ENCODE measurements at regions not wholly inside any gene's neighbourhood (a gene's known extent, or its start where the extent isn't known, plus 50 kb on each side); places are given as distances from the start of the nearest gene placed in this dataset.

- CTCF ChIA-PET (ENCODE audit: low intra/inter-chr PET ratio, low total read pairs): no interaction called here
- Histone ChIP-seq H3K9ac (ENCODE audit: insufficient read depth, low read depth, low read length) (no peak overlapping the region), H3K36me3 (replicated peaks in 1 of 2; ENCODE audit: control insufficient read depth in 1 of 2, insufficient read depth in 2 of 2, low read length in 2 of 2) (no peaks in the 10 kb centered on the region), H3K4me1 (ENCODE audit: insufficient read depth, low read length) (peaks cover 19% of the 10 kb centered on the region), H3K27ac (ENCODE audit: extremely low read length, insufficient read depth, low read length) (no peak overlapping the region), H3K4me2 (ENCODE audit: low read depth, low read length) (no peak overlapping the region), H4K20me1 (ENCODE audit: insufficient read depth, low read length) (no peaks in the 10 kb centered on the region), H3K79me2 (ENCODE audit: insufficient read depth, low read length) (no peaks in the 10 kb centered on the region), H3K27me3 (ENCODE audit: control insufficient read depth in 1 of 2, insufficient read depth in 2 of 2, low read length in 2 of 2) (peaks cover 1 to 5% of the 10 kb centered on the region in 2 experiments; a peak in 3 of 5 replicates), H2AFZ (ENCODE audit: low read length) (no peak overlapping the region), H3K9me3 (ENCODE audit: low read length) (no peaks in the 10 kb centered on the region), H3K4me3 (replicated peaks in 1 of 3; ENCODE audit: insufficient read depth in 1 of 3, low read depth in 2 of 3, low read length in 3 of 3) (no peak overlapping the region)
- intact Hi-C loops (cut with micrococcal nuclease; ENCODE audit: unreplicated experiment) (no loop called here), in situ Hi-C loops (cut with HindIII; ENCODE audit: extremely low pct_ligation_motif_present, low pct_unique_long_range_greater_than_20kb) (no loop called here)
- DNase-seq (ENCODE audit: low spot score) (no peak), FAIRE-seq (no peak), ATAC-seq (no peak)
- BruUV-seq (replicated peaks): no TSS peak
- POLR2A ChIA-PET: no interaction called here
- WGBS (ENCODE audit: low lambda C conversion rate): 37% methylated on average over 4 of the region's 4 CpGs
- TF ChIP-seq BRD4 (CRISPR knock-in tag; IDR thresholded peaks at IDR 0.05) (no peak), CHD4 (IDR thresholded peaks at IDR 0.05; ENCODE audit: borderline replicate concordance, low read length) (no peak), ZNF7 (CRISPR knock-in tag; IDR thresholded peaks at IDR 0.05) (no peak), ZNF124 (CRISPR knock-in tag; IDR thresholded peaks at IDR 0.05) (no peak), SRF (IDR thresholded peaks at IDR 0.05; ENCODE audit: low read depth, low read length) (no peak), LRRFIP1 (CRISPR knock-in tag; conservative IDR thresholded peaks at IDR 0.05) (no peak), ZBTB4 (CRISPR knock-in tag; IDR thresholded peaks at IDR 0.05; ENCODE audit: borderline replicate concordance) (no peak)
- TF ChIP-seq, protein P1, sequence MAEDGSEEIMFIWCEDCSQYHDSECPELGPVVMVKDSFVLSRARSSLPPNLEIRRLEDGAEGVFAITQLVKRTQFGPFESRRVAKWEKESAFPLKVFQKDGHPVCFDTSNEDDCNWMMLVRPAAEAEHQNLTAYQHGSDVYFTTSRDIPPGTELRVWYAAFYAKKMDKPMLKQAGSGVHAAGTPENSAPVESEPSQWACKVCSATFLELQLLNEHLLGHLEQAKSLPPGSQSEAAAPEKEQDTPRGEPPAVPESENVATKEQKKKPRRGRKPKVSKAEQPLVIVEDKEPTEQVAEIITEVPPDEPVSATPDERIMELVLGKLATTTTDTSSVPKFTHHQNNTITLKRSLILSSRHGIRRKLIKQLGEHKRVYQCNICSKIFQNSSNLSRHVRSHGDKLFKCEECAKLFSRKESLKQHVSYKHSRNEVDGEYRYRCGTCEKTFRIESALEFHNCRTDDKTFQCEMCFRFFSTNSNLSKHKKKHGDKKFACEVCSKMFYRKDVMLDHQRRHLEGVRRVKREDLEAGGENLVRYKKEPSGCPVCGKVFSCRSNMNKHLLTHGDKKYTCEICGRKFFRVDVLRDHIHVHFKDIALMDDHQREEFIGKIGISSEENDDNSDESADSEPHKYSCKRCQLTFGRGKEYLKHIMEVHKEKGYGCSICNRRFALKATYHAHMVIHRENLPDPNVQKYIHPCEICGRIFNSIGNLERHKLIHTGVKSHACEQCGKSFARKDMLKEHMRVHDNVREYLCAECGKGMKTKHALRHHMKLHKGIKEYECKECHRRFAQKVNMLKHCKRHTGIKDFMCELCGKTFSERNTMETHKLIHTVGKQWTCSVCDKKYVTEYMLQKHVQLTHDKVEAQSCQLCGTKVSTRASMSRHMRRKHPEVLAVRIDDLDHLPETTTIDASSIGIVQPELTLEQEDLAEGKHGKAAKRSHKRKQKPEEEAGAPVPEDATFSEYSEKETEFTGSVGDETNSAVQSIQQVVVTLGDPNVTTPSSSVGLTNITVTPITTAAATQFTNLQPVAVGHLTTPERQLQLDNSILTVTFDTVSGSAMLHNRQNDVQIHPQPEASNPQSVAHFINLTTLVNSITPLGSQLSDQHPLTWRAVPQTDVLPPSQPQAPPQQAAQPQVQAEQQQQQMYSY (CRISPR knock-in tag; IDR thresholded peaks at IDR 0.05): no peak
- TF ChIP-seq, protein P2, sequence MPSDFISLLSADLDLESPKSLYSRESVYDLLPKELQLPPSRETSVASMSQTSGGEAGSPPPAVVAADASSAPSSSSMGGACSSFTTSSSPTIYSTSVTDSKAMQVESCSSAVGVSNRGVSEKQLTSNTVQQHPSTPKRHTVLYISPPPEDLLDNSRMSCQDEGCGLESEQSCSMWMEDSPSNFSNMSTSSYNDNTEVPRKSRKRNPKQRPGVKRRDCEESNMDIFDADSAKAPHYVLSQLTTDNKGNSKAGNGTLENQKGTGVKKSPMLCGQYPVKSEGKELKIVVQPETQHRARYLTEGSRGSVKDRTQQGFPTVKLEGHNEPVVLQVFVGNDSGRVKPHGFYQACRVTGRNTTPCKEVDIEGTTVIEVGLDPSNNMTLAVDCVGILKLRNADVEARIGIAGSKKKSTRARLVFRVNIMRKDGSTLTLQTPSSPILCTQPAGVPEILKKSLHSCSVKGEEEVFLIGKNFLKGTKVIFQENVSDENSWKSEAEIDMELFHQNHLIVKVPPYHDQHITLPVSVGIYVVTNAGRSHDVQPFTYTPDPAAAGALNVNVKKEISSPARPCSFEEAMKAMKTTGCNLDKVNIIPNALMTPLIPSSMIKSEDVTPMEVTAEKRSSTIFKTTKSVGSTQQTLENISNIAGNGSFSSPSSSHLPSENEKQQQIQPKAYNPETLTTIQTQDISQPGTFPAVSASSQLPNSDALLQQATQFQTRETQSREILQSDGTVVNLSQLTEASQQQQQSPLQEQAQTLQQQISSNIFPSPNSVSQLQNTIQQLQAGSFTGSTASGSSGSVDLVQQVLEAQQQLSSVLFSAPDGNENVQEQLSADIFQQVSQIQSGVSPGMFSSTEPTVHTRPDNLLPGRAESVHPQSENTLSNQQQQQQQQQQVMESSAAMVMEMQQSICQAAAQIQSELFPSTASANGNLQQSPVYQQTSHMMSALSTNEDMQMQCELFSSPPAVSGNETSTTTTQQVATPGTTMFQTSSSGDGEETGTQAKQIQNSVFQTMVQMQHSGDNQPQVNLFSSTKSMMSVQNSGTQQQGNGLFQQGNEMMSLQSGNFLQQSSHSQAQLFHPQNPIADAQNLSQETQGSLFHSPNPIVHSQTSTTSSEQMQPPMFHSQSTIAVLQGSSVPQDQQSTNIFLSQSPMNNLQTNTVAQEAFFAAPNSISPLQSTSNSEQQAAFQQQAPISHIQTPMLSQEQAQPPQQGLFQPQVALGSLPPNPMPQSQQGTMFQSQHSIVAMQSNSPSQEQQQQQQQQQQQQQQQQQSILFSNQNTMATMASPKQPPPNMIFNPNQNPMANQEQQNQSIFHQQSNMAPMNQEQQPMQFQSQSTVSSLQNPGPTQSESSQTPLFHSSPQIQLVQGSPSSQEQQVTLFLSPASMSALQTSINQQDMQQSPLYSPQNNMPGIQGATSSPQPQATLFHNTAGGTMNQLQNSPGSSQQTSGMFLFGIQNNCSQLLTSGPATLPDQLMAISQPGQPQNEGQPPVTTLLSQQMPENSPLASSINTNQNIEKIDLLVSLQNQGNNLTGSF (CRISPR knock-in tag; IDR thresholded peaks at IDR 0.05): no peak
These were observed 128.4 kb downstream of the DAD1 start for GRCh38 chr14:22460461-22461195.

Data from HepG2 (cell line).